A549 (cell line): ENCODE measurements at regions not wholly inside any gene's neighbourhood (a gene's known extent, or its start where the extent isn't known, plus 50 kb on each side); places are given as distances from the start of the nearest gene placed in this dataset.

Experiments used
- ATAC-seq, 2 experiments: fragments of 200-7000 bp in 1 of 2; fragments of >200 bp in 1 of 2; cut with Nextera tagmentation in 1 of 2; cut with Tn5 transposase in 1 of 2; 3 replicates each; pipeline versions ENCODE4 v1.8.0 to v1.9.1; 2018 to 2020; ENCODE audit warnings: mild to moderate bottlenecking in 1 of 2, moderate library complexity in 1 of 2
- CTCF ChIA-PET: fragments of 300-600 bp; sonication (Branson Sonifier 250); formaldehyde crosslinking; extraction: SDS; loops from one replicate; lab custom pipeline; 2021; ENCODE audit warnings: antibody characterized with exemption, inconsistent platforms; lab: Yijun Ruan, JAX
- POLR2A ChIA-PET: fragments of 350-600 bp; formaldehyde crosslinking; extraction: SDS; loops from one replicate; lab custom pipeline; 2021; ENCODE audit warnings: antibody characterized with exemption, inconsistent platforms; lab: Yijun Ruan, JAX
- DNase-seq, 2 experiments: peaks; one replicate each; pipeline versions ENCODE4 v3.0.0 to v3.0.0-alpha.2; 2011 to 2016; ENCODE audit warnings: low read depth in 1 of 2, low spot score in 1 of 2
- FAIRE-seq: peaks from 2 replicates; lab custom pipeline; 2011; peaks lifted over from hg19 to GRCh38; lab: Jason Lieb, UNC
- H3K27ac ChIP-seq, 2 experiments: fragments of >200 bp; sonication (Bioruptor Twin); formaldehyde crosslinking; 3 replicates each; pipeline ENCODE4 v1.5.1; 2016 to 2017
- H3K4me1 ChIP-seq: fragments of >200 bp; sonication (Bioruptor Twin); formaldehyde crosslinking; 3 replicates; pipeline ENCODE4 v1.6.1; 2016
- H3K4me2 ChIP-seq: fragments of >200 bp; sonication (Bioruptor Twin); formaldehyde crosslinking; 3 replicates; pipeline ENCODE4 v1.6.1; 2016
- H3K4me3 ChIP-seq: fragments of >200 bp; sonication (Bioruptor Twin); formaldehyde crosslinking; 3 replicates; pipeline ENCODE4 v1.5.1; 2016
- H3K9me3 ChIP-seq: fragments of >200 bp; sonication (Bioruptor Twin); formaldehyde crosslinking; 3 replicates; pipeline ENCODE4 v1.6.1; 2016
- ATOH8 ChIP-seq: fragments of 250-450 bp; sonication (Bioruptor Pico); IDR thresholded peaks from 2 replicates; pipeline ENCODE4 v1.5.0; 2020; ENCODE audit warnings: low read depth, mild to moderate bottlenecking, moderate library complexity
- CBX2 ChIP-seq: fragments of 200-600 bp; sonication (generic); IDR thresholded peaks from 2 replicates; pipeline ENCODE4 v1.6.1; 2016; ENCODE audit warnings: low read depth, mild to moderate bottlenecking, borderline replicate concordance
- CBX8 ChIP-seq: fragments of 200-600 bp; sonication (generic); IDR thresholded peaks from 2 replicates; pipeline ENCODE4 v1.6.1; 2016
- CTCF ChIP-seq: fragments of >200 bp; sonication (Bioruptor Twin); formaldehyde crosslinking; IDR thresholded peaks from 3 replicates; pipeline ENCODE4 v1.5.1; 2016
- EHF ChIP-seq: fragments of 250-450 bp; sonication (Bioruptor Pico); IDR thresholded peaks from 2 replicates; pipeline ENCODE4 v1.5.0; 2020; ENCODE audit warnings: mild to moderate bottlenecking
- EP300 ChIP-seq, 2 experiments: fragments of >200 bp; sonication (Bioruptor Twin); formaldehyde crosslinking; IDR thresholded peaks; 2 replicates in 1 of 2; 3 replicates in 1 of 2; pipeline ENCODE4 v1.6.1; 2016 to 2017
- ESRRA ChIP-seq: fragments of 150-350 bp; IDR thresholded peaks from 2 replicates; pipeline ENCODE4 v1.6.1; 2014; ENCODE audit warnings: mild to moderate bottlenecking, low read length, borderline replicate concordance
- FOSL2 ChIP-seq, 2 experiments: fragments of 450-650 bp in 1 of 2; fragments of >200 bp in 1 of 2; sonication (Bioruptor Twin) in 1 of 2; formaldehyde crosslinking; IDR thresholded peaks; 2 replicates each; pipeline versions ENCODE4 v1.5.0 to v1.6.1; 2016 to 2020; ENCODE audit warnings: mild to moderate bottlenecking in 1 of 2, moderate library complexity in 1 of 2
- GATA3 ChIP-seq: IDR thresholded peaks from 2 replicates; pipeline ENCODE4 v1.6.1; 2012; ENCODE audit warnings: borderline replicate concordance
- HEYL ChIP-seq: fragments of 250-450 bp; sonication (Bioruptor Pico); IDR thresholded peaks from 2 replicates; pipeline ENCODE4 v1.8.0; 2021; ENCODE audit warnings: mild to moderate bottlenecking, moderate library complexity
- HOXB13 ChIP-seq: fragments of 250-450 bp; sonication (Bioruptor Pico); IDR thresholded peaks from 2 replicates; pipeline ENCODE4 v1.5.0; 2020; ENCODE audit warnings: low read depth, mild to moderate bottlenecking, moderate library complexity
- HOXB5 ChIP-seq: fragments of 250-450 bp; sonication (Bioruptor Pico); IDR thresholded peaks from 2 replicates; pipeline ENCODE4 v1.5.0; 2020; ENCODE audit warnings: mild to moderate bottlenecking, moderate library complexity
- JUNB ChIP-seq: fragments of >200 bp; sonication (Bioruptor Twin); formaldehyde crosslinking; IDR thresholded peaks from 2 replicates; pipeline ENCODE4 v1.6.1; 2016
- KDM1A ChIP-seq: fragments of 200-600 bp; sonication (generic); IDR thresholded peaks from 2 replicates; pipeline ENCODE4 v1.6.1; 2016; ENCODE audit warnings: low read depth, mild to moderate bottlenecking
- MAFK ChIP-seq: fragments of 450-650 bp; IDR thresholded peaks from 2 replicates; pipeline ENCODE4 v1.6.1; 2014; ENCODE audit not compliant: partially characterized antibody
- MAX ChIP-seq: IDR thresholded peaks from 2 replicates; pipeline ENCODE4 v1.6.1; 2012
- NFE2L2 ChIP-seq: fragments of 150-350 bp; conservative IDR thresholded peaks from 2 replicates; pipeline ENCODE4 v1.6.1; 2014; ENCODE audit warnings: low read length
- NPAS2 ChIP-seq: fragments of 250-450 bp; sonication (Bioruptor Pico); IDR thresholded peaks from 2 replicates; pipeline ENCODE4 v1.8.0; 2022; ENCODE audit warnings: mild to moderate bottlenecking, moderate library complexity, borderline replicate concordance
- POLR2A ChIP-seq: IDR thresholded peaks from 2 replicates; pipeline ENCODE4 v1.6.1; 2012; ENCODE audit warnings: mild to moderate bottlenecking, low read length
- RAD21 ChIP-seq, 2 experiments: fragments of >200 bp in 1 of 2; sonication (Bioruptor Twin) in 1 of 2; formaldehyde crosslinking in 1 of 2; IDR thresholded peaks in 1 of 2; conservative IDR thresholded peaks in 1 of 2; 2 replicates in 1 of 2; 3 replicates in 1 of 2; pipeline ENCODE4 v1.6.1; 2012 to 2018; ENCODE audit warnings: inconsistent platforms in 1 of 2
- RCOR1 ChIP-seq: fragments of 150-350 bp; IDR thresholded peaks from 2 replicates; pipeline ENCODE4 v1.6.1; 2014; ENCODE audit warnings: antibody characterized with exemption, low read length, low read depth
- TFCP2L1 ChIP-seq: fragments of 250-450 bp; sonication (Bioruptor Pico); IDR thresholded peaks from 2 replicates; pipeline ENCODE4 v1.5.0; 2021; ENCODE audit warnings: mild to moderate bottlenecking
- ZNF302 ChIP-seq: fragments of 250-450 bp; sonication (Bioruptor Pico); IDR thresholded peaks from 2 replicates; pipeline ENCODE4 v1.9.0; 2021; ENCODE audit warnings: inconsistent platforms, mild to moderate bottlenecking, moderate library complexity
- WGBS: methylation state at CpG from one replicate; pipeline ENCODE4 v1.1.6; 2017; ENCODE audit errors: missing lambda C conversion rate; 5-methylcytosine and 5-hydroxymethylcytosine counted together

- H3K27ac ChIP-seq: peak overlapping the region; percentile 70 to 82
- ATAC-seq (peak; percentile 89 to 90), DNase-seq (peak; percentile 69 to 87), FAIRE-seq (no peak)
- H3K4me2 ChIP-seq: peak overlapping the region; percentile 50
- no peak overlapping the region for H3K4me3 ChIP-seq
- H3K4me1 ChIP-seq: peaks cover 25% of the 10 kb centered on the region
- peaks cover 4% of the 10 kb centered on the region; the same call in 2 of the 3 replicates for H3K9me3 ChIP-seq
- ChIA-PET POLR2A (no interaction called here), CTCF (interaction anchor here (0.7 to 7.2 kb wide), 12 partner anchors 9 to 664 kb away, joined by 3 to 48 read pairs (median 4); partner anchors contain the start of gene IL12A)
- TF ChIP-seq MAX (peak; percentile 27), POLR2A (no peak), MAFK (peak; percentile 97), RCOR1 (no peak), KDM1A (no peak), ESRRA (peak; percentile 77; the same call in 1 of the 2 replicates), FOSL2 (IDR thresholded peaks at IDR 0.05) (peak; percentile 75; the same call in 1 of the 2 replicates), FOSL2 (CRISPR knock-in tag; IDR thresholded peaks at IDR 0.05) (peak; percentile 72), CBX8 (no peak), HEYL (CRISPR knock-in tag) (no peak), NFE2L2 (peak; percentile 34; the same call in 1 of the 2 replicates), ZNF302 (CRISPR knock-in tag) (no peak), HOXB5 (CRISPR knock-in tag) (no peak), NPAS2 (CRISPR knock-in tag) (no peak), EHF (CRISPR knock-in tag) (no peak), ATOH8 (CRISPR knock-in tag) (0 out of 2 replicates have a peak, but pooled peaks have one; percentile 7), HOXB13 (CRISPR knock-in tag) (peak; percentile 11; the same call in 1 of the 2 replicates), CTCF (no peak), GATA3 (peak; percentile 60; the same call in 1 of the 2 replicates), TFCP2L1 (no peak), JUNB (peak; percentile 71), CBX2 (no peak), EP300 (IDR thresholded peaks at IDR 0.05) (peak in 1 of 2 experiments; percentile 51; a peak in 1 of 5 replicates)
- WGBS: 22% methylated on average over 6 of the region's 6 CpGs
These were observed 60.0 kb upstream of the IL12A start for GRCh38 chr3:159928666-159929065.

GRCh38 chr3:159929171-159930141, 59.2 kb upstream of the IL12A start:
- ChIA-PET POLR2A (no interaction called here), CTCF (interaction anchor here (0.7 to 7.2 kb wide), 12 partner anchors 8 to 665 kb away, joined by 3 to 48 read pairs (median 4); partner anchors contain the start of gene IL12A)
- peaks cover 12% of the 10 kb centered on the region for H3K9me3 ChIP-seq
- H3K4me2 ChIP-seq: peak overlapping the region; percentile 50
- ATAC-seq (peak; percentile 58 to 70), FAIRE-seq (no peak), DNase-seq (peak; percentile 44 to 66)
- peaks cover 25% of the 10 kb centered on the region for H3K4me1 ChIP-seq
- TF ChIP-seq RAD21 (conservative IDR thresholded peaks at IDR 0.05 in 1 of 2, IDR thresholded peaks at IDR 0.05 in 1 of 2) (peak; percentile 31 to 45; a peak in 4 of 5 replicates), CTCF (peak; percentile 17; the same call in 1 of the 3 replicates), GATA3 (no peak)
- peak overlapping the region; percentile 70 to 82 for H3K27ac ChIP-seq
- no peak overlapping the region for H3K4me3 ChIP-seq
- 75% methylated on average over 11 of the region's 11 CpGs for WGBS
